Natural killer cell treated with Interleukin-12 subunit alpha and Interleukin-12 subunit beta and Interleukin-15 and Interleukin-18, amount 100 ng/mL, for 72 hours (primary cell): ENCODE measurements at regions not wholly inside any gene's neighbourhood (a gene's known extent, or its start where the extent isn't known, plus 50 kb on each side); places are given as distances from the start of the nearest gene placed in this dataset.

Source experiments
- ATAC-seq, 2 donors: fragments of 150-1000 bp; cut with Tn5 transposase in 1 of 2; sonication (Bioruptor Pico), chemical (Tn5 transposase) in 1 of 2; 2 replicates each; pipeline ENCODE4 v1.10.0; 2021
- DNase-seq: peaks from one replicate; pipeline ENCODE4 v3.0.0; 2022; ENCODE audit warnings: low spot score
- H3K27ac Mint-ChIP-seq, 2 donors: 1 replicate in 1 of 2; 2 replicates in 1 of 2; pipeline ENCODE4 v1.8.0; 2022; ENCODE audit warnings: mixed read lengths in 2 of 2, mild to moderate bottlenecking in 1 of 2, moderate library complexity in 1 of 2
- H3K27me3 Mint-ChIP-seq, 2 donors: 1 replicate in 1 of 2; 2 replicates in 1 of 2; pipeline ENCODE4 v1.8.0; 2022; ENCODE audit warnings: mixed read lengths in 2 of 2
- H3K36me3 Mint-ChIP-seq: one replicate; pipeline ENCODE4 v1.8.0; 2022; ENCODE audit warnings: mixed read lengths
- H3K4me1 Mint-ChIP-seq, 2 donors: 1 replicate in 1 of 2; 2 replicates in 1 of 2; pipeline ENCODE4 v1.8.0; 2022; ENCODE audit warnings: low read depth in 2 of 2, mixed read lengths in 2 of 2, mild to moderate bottlenecking in 1 of 2
- H3K4me3 Mint-ChIP-seq: one replicate; pipeline ENCODE4 v1.8.0; 2022; ENCODE audit warnings: mixed read lengths
- H3K9me3 Mint-ChIP-seq: 2 replicates; pipeline ENCODE4 v1.8.0; 2022; ENCODE audit warnings: mixed read lengths

DNA sequence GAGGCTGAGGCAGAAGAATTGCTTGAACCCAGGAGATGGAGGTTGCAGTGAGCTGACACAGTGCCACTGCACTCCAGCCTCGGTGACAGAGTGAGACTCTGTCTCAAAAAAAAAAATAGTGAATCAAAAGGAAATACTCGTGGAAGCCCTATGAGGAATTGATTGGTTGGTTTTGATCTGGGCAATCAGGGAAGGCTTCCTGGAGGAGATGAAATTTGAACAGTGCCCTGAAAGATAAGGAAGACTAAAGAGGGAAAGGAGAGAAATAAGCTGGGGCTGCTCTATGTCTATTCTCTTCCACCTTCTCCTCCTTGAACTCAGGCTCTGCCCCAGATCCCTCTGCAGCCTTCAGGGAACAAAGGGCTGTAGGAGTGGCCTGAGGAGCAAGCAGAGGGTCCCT is 54.1 kb downstream of the IRF2BPL start:
- DNase-seq (no peak), ATAC-seq (no peak)
- H3K27ac Mint-ChIP-seq: no peak overlapping the region
- H3K9me3 Mint-ChIP-seq: no peaks in the 10 kb centered on the region
- no peaks in the 10 kb centered on the region for H3K27me3 Mint-ChIP-seq
- H3K4me3 Mint-ChIP-seq: no peak overlapping the region
- H3K36me3 Mint-ChIP-seq: no peaks in the 10 kb centered on the region
- H3K4me1 Mint-ChIP-seq: peaks cover 18 to 19% of the 10 kb centered on the region in 2 donors

- Mint-ChIP-seq H3K36me3 (no peaks in the 10 kb centered on the region), H3K27me3 (peaks cover 3 to 7% of the 10 kb centered on the region in 2 donors), H3K4me3 (no peak overlapping the region), H3K27ac (no peak overlapping the region), H3K9me3 (no peaks in the 10 kb centered on the region), H3K4me1 (peaks cover 13 to 14% of the 10 kb centered on the region in 2 donors)
- DNase-seq: no peak
- ATAC-seq: no peak
Observed at GRCh38 chr14:76971549-76971948, 57.0 kb downstream of the IRF2BPL start.

DNA sequence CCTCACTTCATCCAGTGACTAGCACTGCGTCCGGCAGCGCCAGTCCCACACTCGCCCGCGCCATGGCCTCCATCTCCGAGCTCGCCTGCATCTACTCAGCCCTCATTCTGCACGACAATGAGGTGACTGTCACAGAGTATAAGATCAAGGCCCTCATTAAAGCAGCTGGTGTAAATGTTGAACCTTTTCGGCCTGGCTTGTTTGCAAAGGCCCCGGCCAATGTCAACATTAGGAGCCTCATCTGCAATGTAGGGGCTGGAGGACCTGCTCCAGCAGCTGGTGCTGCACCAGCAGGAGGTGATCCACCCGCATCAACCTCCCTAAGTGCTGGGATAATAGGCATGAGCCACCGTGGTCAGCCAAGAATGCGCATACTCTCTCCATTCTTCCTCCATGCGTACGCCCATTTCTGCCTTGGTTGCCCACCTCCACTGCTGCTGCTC is 59.9 kb downstream of the IRF2BPL start:
- DNase-seq (no peak), ATAC-seq (no peak)
- H3K9me3 Mint-ChIP-seq: no peaks in the 10 kb centered on the region
- H3K36me3 Mint-ChIP-seq: no peaks in the 10 kb centered on the region
- peaks cover 27 to 33% of the 10 kb centered on the region in 2 donors for H3K4me1 Mint-ChIP-seq
- H3K27me3 Mint-ChIP-seq: peaks cover 14 to 24% of the 10 kb centered on the region in 2 donors
- H3K4me3 Mint-ChIP-seq: no peak overlapping the region
- H3K27ac Mint-ChIP-seq: peak overlapping the region; percentile 5 to 60

DNA sequence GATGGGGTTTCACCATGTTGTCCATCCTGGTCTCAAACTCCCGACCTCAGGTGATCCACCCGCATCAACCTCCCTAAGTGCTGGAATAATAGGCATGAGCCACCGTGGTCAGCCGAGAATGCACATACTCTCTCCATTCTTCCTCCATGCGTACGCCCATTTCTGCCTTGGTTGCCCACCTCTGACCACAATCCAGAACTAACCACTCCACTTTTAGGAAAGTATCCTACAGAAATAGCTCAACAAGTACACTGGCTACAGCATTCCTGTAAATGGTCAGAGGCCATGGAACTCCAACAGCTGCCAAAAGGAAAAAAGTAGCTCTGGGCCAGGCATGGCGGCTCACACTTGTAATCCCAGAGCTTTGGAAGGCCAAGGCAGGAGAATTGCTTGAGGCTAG is 60.7 kb downstream of the IRF2BPL start:
- Mint-ChIP-seq H3K27ac (peak overlapping the region in 1 of 2 donors; percentile 5), H3K9me3 (no peaks in the 10 kb centered on the region), H3K27me3 (peaks cover 14 to 30% of the 10 kb centered on the region in 2 donors), H3K4me3 (no peak overlapping the region), H3K36me3 (no peaks in the 10 kb centered on the region), H3K4me1 (peaks cover 34 to 40% of the 10 kb centered on the region in 2 donors)
- ATAC-seq (no peak), DNase-seq (no peak)

- H3K9me3 Mint-ChIP-seq: no peaks in the 10 kb centered on the region
- H3K36me3 Mint-ChIP-seq: no peaks in the 10 kb centered on the region
- DNase-seq (no peak), ATAC-seq (no peak)
- peaks cover 14 to 30% of the 10 kb centered on the region in 2 donors for H3K27me3 Mint-ChIP-seq
- peak overlapping the region; percentile 24 to 83 for H3K27ac Mint-ChIP-seq
- peaks cover 58 to 63% of the 10 kb centered on the region in 2 donors for H3K4me1 Mint-ChIP-seq
- H3K4me3 Mint-ChIP-seq: peak overlapping the region; percentile 57
Observed at GRCh38 chr14:76965232-76965631, 63.3 kb downstream of the IRF2BPL start.

- peaks cover 14 to 30% of the 10 kb centered on the region in 2 donors for H3K27me3 Mint-ChIP-seq
- H3K27ac Mint-ChIP-seq: peak overlapping the region; percentile 81 to 83
- no peaks in the 10 kb centered on the region for H3K9me3 Mint-ChIP-seq
- peaks cover 62 to 68% of the 10 kb centered on the region in 2 donors for H3K4me1 Mint-ChIP-seq
- no peak for ATAC-seq
- no peak overlapping the region for H3K4me3 Mint-ChIP-seq
- H3K36me3 Mint-ChIP-seq: no peaks in the 10 kb centered on the region
- DNase-seq: no peak
Observed at GRCh38 chr14:76964695-76965094, 63.8 kb downstream of the IRF2BPL start.

- no peak for ATAC-seq
- Mint-ChIP-seq H3K27ac (peak overlapping the region; percentile 81 to 83), H3K36me3 (no peaks in the 10 kb centered on the region), H3K27me3 (peaks cover 14 to 30% of the 10 kb centered on the region in 2 donors), H3K4me1 (peaks cover 68 to 75% of the 10 kb centered on the region in 2 donors), H3K4me3 (peak overlapping the region; percentile 75), H3K9me3 (no peaks in the 10 kb centered on the region)
- DNase-seq: no peak
Observed at GRCh38 chr14:76963372-76963771, 65.1 kb downstream of the IRF2BPL start.

DNA sequence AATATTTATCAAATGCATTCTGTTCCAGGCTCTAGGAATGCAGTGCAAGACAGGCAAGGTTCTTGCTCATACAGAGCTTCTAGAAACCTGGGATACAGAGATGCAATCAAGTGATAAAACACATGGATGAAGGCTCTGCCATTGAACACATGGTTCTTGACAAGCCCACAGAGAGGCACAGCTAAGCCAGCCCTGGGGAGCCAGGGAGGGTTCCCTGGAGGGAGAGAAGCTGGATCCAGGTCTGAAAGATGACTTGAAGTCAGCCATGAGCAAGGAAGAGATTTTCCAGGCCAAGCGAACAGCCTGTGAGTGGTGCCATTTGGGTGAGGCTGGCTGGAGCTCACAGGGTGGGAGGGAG is 66.2 kb downstream of the IRF2BPL start:
- H3K36me3 Mint-ChIP-seq: no peaks in the 10 kb centered on the region
- DNase-seq (no peak), ATAC-seq (no peak)
- H3K4me1 Mint-ChIP-seq: peaks cover 76 to 78% of the 10 kb centered on the region in 2 donors
- peak overlapping the region; percentile 81 to 83 for H3K27ac Mint-ChIP-seq
- peaks cover 11 to 22% of the 10 kb centered on the region in 2 donors for H3K27me3 Mint-ChIP-seq
- H3K9me3 Mint-ChIP-seq: no peaks in the 10 kb centered on the region
- peak overlapping the region; percentile 75 for H3K4me3 Mint-ChIP-seq

- peak overlapping the region; percentile 81 to 83 for H3K27ac Mint-ChIP-seq
- no peaks in the 10 kb centered on the region for H3K9me3 Mint-ChIP-seq
- H3K4me3 Mint-ChIP-seq: peak overlapping the region; percentile 75
Observed at GRCh38 chr14:76961631-76962302, 66.7 kb downstream of the IRF2BPL start.

DNA sequence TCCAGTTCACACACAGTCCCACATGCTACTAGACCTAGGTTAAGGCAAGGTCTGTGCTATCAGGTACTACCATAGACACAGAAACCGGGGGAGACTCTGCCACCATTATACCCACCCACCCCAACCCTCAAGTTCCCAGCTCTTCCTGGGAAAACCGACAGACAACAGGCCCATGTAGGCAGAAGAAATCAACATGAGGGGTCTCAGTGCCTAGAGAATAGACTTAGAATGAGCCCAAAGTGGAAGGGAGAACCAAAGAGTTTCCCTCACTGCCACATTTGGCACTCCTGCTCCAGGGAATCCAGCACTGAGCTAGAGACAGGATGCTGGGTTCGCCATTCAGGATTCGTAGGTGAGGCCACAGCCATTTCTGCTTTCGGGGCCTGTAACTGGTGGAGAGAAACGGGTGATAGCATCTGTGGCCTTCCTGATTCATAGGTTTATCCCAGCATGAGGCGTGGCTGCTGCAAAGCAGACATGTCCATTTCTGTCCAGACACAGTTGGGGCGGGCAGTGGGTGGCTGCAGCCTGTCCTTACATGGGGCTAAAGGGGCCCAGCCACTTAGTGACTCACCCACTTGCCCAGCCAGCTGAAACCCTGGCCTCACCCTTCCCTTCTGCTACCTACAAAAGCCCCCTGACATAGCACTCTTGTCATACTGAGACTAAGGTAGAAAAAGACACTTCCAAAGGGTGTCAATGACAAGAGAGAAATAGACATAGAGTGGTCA is 69.4 kb downstream of the IRF2BPL start:
- peaks cover 4 to 11% of the 10 kb centered on the region in 2 donors for H3K27me3 Mint-ChIP-seq
- no peaks in the 10 kb centered on the region for H3K9me3 Mint-ChIP-seq
- H3K4me3 Mint-ChIP-seq: peak overlapping the region; percentile 48
- peaks cover 79 to 88% of the 10 kb centered on the region in 2 donors for H3K4me1 Mint-ChIP-seq
- peak overlapping the region; percentile 84 to 88 for H3K27ac Mint-ChIP-seq
- no peaks in the 10 kb centered on the region for H3K36me3 Mint-ChIP-seq
- peak; percentile 75 for DNase-seq
- peak in 1 of 2 donors; percentile 13 for ATAC-seq

More at GRCh38 chr14:76961631-76962302, 66.7 kb downstream of the IRF2BPL start:
- Mint-ChIP-seq H3K4me1 (peaks cover 78 to 81% of the 10 kb centered on the region in 2 donors), H3K36me3 (no peaks in the 10 kb centered on the region), H3K27me3 (peaks cover 11 to 22% of the 10 kb centered on the region in 2 donors)
- peak; percentile 100 for DNase-seq
- ATAC-seq: peak; percentile 97

DNA sequence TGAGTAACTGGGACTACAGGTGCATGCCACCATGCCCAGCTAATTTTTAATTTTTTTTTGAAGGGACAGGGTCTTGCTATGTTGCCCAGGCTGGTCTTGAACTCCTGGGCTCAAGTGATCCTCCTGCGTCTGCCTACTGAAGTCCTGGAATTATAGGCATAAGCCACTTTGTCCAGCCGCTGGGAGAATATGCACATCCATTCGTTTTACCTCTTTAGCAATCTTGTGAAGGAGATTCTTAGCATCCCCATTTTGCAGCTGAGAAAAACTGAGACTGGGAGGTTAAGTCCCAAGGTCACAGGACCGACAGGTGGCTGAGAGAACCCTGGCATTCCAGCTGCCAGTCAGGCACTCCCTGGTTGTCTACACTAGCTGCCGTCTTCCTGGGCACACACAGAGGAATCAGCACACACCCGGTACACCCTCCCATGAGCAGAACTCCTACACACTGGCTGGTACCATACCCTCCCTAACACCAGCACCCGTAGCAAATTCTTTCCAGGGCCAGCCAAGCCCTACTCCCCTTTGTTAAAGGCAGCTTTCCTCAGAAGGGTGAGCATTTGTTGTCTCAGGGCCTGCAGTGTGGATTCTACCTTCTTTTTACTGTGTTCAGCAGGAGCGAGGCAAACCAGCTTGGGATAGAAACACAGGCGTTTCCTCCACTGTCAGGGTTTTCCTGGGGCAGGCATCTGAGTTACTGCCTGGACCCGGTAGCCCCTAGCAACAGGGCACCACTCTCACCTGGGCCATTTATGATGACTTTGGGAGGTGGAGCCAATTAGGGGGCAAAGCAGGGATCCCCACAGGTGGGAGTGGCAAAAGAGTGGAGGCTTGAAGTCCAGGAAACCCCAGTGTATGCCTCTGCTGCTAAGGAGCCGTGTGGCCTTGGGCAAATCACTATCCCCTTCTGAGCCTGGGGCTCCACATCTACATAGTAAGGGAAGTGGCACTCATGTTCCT is 70.2 kb downstream of the IRF2BPL start:
- DNase-seq (no peak), ATAC-seq (no peak)
- peak overlapping the region; percentile 84 to 88 for H3K27ac Mint-ChIP-seq
- no peaks in the 10 kb centered on the region for H3K36me3 Mint-ChIP-seq
- H3K27me3 Mint-ChIP-seq: peaks cover 0 to 2% of the 10 kb centered on the region in 2 donors
- H3K4me1 Mint-ChIP-seq: peaks cover 77 to 80% of the 10 kb centered on the region in 2 donors
- H3K9me3 Mint-ChIP-seq: no peaks in the 10 kb centered on the region
- H3K4me3 Mint-ChIP-seq: peak overlapping the region; percentile 48

GRCh38 chr14:76957224-76957891 is 71.2 kb downstream of the IRF2BPL start:
- H3K36me3 Mint-ChIP-seq: no peaks in the 10 kb centered on the region
- peak overlapping the region; percentile 84 to 88 for H3K27ac Mint-ChIP-seq
- DNase-seq (no peak), ATAC-seq (no peak)
- H3K9me3 Mint-ChIP-seq: no peaks in the 10 kb centered on the region
- H3K4me3 Mint-ChIP-seq: peak overlapping the region; percentile 83
- H3K4me1 Mint-ChIP-seq: peaks cover 69 to 72% of the 10 kb centered on the region in 2 donors
- no peaks in the 10 kb centered on the region for H3K27me3 Mint-ChIP-seq
